GM12865 (cell line): ENCODE measurements at regions not wholly inside any gene's neighbourhood (a gene's known extent, or its start where the extent isn't known, plus 50 kb on each side); places are given as distances from the start of the nearest gene placed in this dataset.
"Not testable (repeated sequence)": the region's sequence is repeated elsewhere in the genome, so short reads cannot be mapped to it uniquely, and the experiment has no call there.

ENCODE experiments used
- DNase-seq: peaks from one replicate; pipeline ENCODE4 v3.0.0; 2010; ENCODE audit warnings: low read depth
- H3K4me3 ChIP-seq: 2 replicates; pipeline ENCODE4 v1.5.1; 2011; ENCODE audit warnings: mild to moderate bottlenecking, low read depth, low read length, control low read depth
- CTCF ChIP-seq: IDR thresholded peaks from 2 replicates; pipeline ENCODE4 v1.5.1; 2011; ENCODE audit warnings: low read length, control low read depth, low read depth, inconsistent platforms; ENCODE audit not compliant: insufficient read depth; ENCODE audit errors: missing control alignments

DNA sequence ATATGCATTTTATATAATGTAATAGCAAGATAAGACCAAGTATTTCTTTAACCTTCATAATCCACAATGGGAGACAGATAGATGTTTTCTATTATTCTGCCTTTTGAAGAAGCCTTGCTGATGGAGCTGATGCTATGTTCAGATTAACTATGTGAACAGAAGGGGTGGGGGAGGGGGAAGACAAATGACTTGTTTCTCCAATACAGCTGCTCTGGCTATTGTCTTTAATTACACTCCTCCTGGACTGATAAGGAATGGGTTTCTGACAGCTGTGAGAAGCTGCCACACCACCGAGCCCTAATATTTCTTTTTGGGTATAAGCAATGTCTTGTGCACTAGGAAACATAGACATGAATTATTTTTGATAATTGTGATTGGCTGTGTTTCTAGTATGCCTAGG, 62.0 kb downstream of the CAVIN4 start:
- no peak for TF ChIP-seq CTCF
- no peak for DNase-seq

GRCh38 chr9:100640447-100641050, 62.7 kb downstream of the CAVIN4 start:
- no peak overlapping the region for H3K4me3 ChIP-seq
- TF ChIP-seq CTCF: no peak
- no peak for DNase-seq

More for the DNA sequence above, 62.0 kb downstream of the CAVIN4 start:
- no peak overlapping the region for H3K4me3 ChIP-seq

- H3K4me3 ChIP-seq: no peak overlapping the region
- TF ChIP-seq CTCF: no peak
- no peak for DNase-seq
Measured at GRCh38 chr9:100641166-100641565, 63.3 kb downstream of the CAVIN4 start.

DNA sequence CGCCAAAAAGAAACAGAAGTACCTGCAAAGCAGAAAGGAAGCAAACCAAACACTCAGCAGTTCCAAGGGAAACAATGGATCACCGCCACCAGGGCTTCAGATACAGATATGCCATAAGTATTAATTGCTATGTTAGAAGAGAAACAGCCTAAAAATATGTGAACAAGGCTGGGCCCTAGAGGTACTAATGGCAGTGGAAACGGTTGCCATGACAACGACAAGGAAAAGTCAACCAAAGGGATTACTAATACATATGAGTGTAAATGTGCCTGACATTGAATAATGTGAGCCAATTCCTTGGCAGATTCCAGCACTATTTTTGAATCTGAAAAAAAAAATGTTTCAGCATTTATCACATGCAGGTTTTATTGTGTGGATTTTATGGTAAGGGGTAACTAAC, 75.0 kb downstream of the CAVIN4 start:
- no peak overlapping the region for H3K4me3 ChIP-seq
- TF ChIP-seq CTCF: no peak
- no peak for DNase-seq

- TF ChIP-seq CTCF: no peak
- DNase-seq: no peak
- no peak overlapping the region for H3K4me3 ChIP-seq
Measured at GRCh38 chr9:100653643-100654334, 75.9 kb downstream of the CAVIN4 start.

DNA sequence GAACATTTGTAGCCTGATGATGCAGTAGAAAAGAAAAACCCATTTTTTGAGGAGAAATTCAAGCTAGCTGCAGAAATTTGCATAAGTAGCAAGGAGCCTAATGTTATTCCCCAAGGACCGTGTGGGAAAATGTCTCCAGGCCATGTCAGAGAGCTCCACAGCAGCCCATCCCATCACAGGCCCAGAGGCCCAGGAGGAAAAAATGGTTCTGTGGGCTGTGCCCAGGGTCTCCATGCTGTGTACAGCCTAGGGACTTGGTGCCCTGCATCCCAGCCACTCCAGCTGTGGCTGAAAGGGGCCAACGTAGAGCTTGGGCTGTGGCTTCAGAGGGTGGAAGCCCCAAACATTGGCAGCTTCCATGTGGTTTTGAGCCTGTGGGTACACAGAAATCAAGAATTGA, 79.0 kb downstream of the CAVIN4 start:
- not testable (repeated sequence) for H3K4me3 ChIP-seq, DNase-seq

GRCh38 chr9:100661668-100662067, 83.8 kb downstream of the CAVIN4 start:
- no peak overlapping the region for H3K4me3 ChIP-seq
- TF ChIP-seq CTCF: no peak
- DNase-seq: no peak
